Esophagus squamous epithelium (tissue), 5 donors: ENCODE measurements at regions not wholly inside any gene's neighbourhood (a gene's known extent, or its start where the extent isn't known, plus 50 kb on each side); places are given as distances from the start of the nearest gene placed in this dataset.

ENCODE experiments used
- DNase-seq: peaks from one replicate; lab custom pipeline; 2025; lab: John Stamatoyannopoulos, UW
- H3K27ac ChIP-seq, 4 donors: fragments of 200-600 bp; sonication (generic); one replicate each; pipeline ENCODE4 v1.5.1; 2016 to 2019; ENCODE audit warnings: mild to moderate bottlenecking in 1 of 4
- H3K27me3 ChIP-seq, 4 donors: fragments of 200-600 bp; sonication (generic); 1 replicate in 3 of 4; 2 replicates in 1 of 4; pipeline versions ENCODE4 v1.5.1 to v1.6.0; 2017 to 2021; ENCODE audit warnings: antibody characterized with exemption in 1 of 4
- H3K36me3 ChIP-seq, 3 donors: fragments of 200-600 bp; sonication (generic); one replicate each; pipeline ENCODE4 v1.5.1; 2016 to 2019
- H3K4me1 ChIP-seq, 3 donors: fragments of 200-600 bp; sonication (generic); one replicate each; pipeline ENCODE4 v1.5.1; 2017 to 2019
- H3K4me3 ChIP-seq, 4 donors: fragments of 200-600 bp; sonication (generic); 1 replicate in 3 of 4; 2 replicates in 1 of 4; pipeline ENCODE4 v1.5.1; 2016 to 2019; ENCODE audit warnings: mild to moderate bottlenecking in 2 of 4, moderate library complexity in 1 of 4
- H3K9me3 ChIP-seq, 3 donors: fragments of 200-600 bp; sonication (generic); one replicate each; pipeline ENCODE4 v1.5.1; 2016 to 2019
- CTCF ChIP-seq, 6 experiments: fragments of 450-650 bp in 4 of 6; fragments of 200-600 bp in 2 of 6; sonication (generic) in 2 of 6; IDR thresholded peaks; one replicate each; pipeline ENCODE4 v1.5.1; 2016 to 2019; ENCODE audit warnings: antibody characterized with exemption in 6 of 6, mild to moderate bottlenecking in 4 of 6, moderate library complexity in 4 of 6
- POLR2A ChIP-seq, 4 donors: fragments of 450-650 bp; IDR thresholded peaks; one replicate each; pipeline ENCODE4 v1.6.1; 2017; ENCODE audit warnings: antibody characterized with exemption in 4 of 4, mild to moderate bottlenecking in 4 of 4, moderate library complexity in 3 of 4
- WGBS, 2 donors: methylation state at CpG; one replicate each; pipeline ENCODE4 v1.1.5; 2018; 5-methylcytosine and 5-hydroxymethylcytosine counted together
- intact Hi-C: fragments of 100-400 bp; cut with DNase I; formaldehyde crosslinking; loops from one replicate; pipeline ENCODE4 v1.15.0; 2022
- donor health status: DM: yes; HTN: yes; CAD: no.

GRCh38 chr9:13896047-13896446, 417.9 kb downstream of the NFIB start:
- DNase-seq: no peak
- H3K9me3 ChIP-seq: no peaks in the 10 kb centered on the region
- H3K27ac ChIP-seq: peak overlapping the region in 1 of 4 donors; percentile 64
- H3K4me3 ChIP-seq: no peak overlapping the region
- intact Hi-C loops: no loop called here
- 18 to 25% methylated on average over 1 of the region's 1 CpG for WGBS, 2 donors
- peaks cover 4 to 40% (median 15%) of the 10 kb centered on the region in 3 donors for H3K4me1 ChIP-seq
- H3K36me3 ChIP-seq: no peaks in the 10 kb centered on the region
- peaks cover 0 to 22% (median 0%) of the 10 kb centered on the region in 4 donors for H3K27me3 ChIP-seq
- TF ChIP-seq CTCF (IDR thresholded peaks at IDR 0.05) (no peak), POLR2A (IDR thresholded peaks at IDR 0.05) (no peak)

GRCh38 chr9:13885258-13885657, 428.7 kb downstream of the NFIB start:
- no peaks in the 10 kb centered on the region for H3K27me3 ChIP-seq
- DNase-seq: no peak
- H3K36me3 ChIP-seq: no peaks in the 10 kb centered on the region
- no peak overlapping the region for H3K4me3 ChIP-seq
- 78 to 97% methylated on average over 1 of the region's 1 CpG for WGBS, 2 donors
- no peaks in the 10 kb centered on the region for H3K4me1 ChIP-seq
- intact Hi-C loops: no loop called here
- TF ChIP-seq CTCF (IDR thresholded peaks at IDR 0.05) (no peak), POLR2A (IDR thresholded peaks at IDR 0.05) (no peak)
- peaks cover 0 to 19% (median 9%) of the 10 kb centered on the region in 3 donors for H3K9me3 ChIP-seq
- H3K27ac ChIP-seq: no peak overlapping the region

DNA sequence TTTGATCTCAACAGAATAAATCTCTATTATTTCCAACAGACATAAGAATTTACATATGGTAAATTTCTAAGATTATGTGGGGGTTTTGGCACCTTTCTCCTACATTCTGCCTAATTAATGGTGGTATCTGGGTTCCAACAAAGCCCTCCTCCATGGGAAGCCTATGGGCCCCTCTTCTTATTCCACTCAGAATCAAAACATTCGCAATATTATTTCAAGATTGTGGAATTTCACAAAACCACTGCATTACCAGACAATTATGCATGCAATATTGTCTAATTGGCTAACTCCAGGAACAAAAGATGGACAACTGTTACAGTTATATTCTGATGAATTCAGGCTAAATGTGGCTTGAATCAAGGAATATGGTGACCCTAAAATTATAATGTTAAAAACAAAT, 434.0 kb downstream of the NFIB start:
- Histone ChIP-seq H3K36me3 (no peaks in the 10 kb centered on the region), H3K9me3 (peaks cover 0 to 4% (median 0%) of the 10 kb centered on the region in 3 donors), H3K4me1 (no peaks in the 10 kb centered on the region), H3K4me3 (no peak overlapping the region), H3K27ac (no peak overlapping the region), H3K27me3 (no peaks in the 10 kb centered on the region)
- TF ChIP-seq POLR2A (IDR thresholded peaks at IDR 0.05) (no peak), CTCF (IDR thresholded peaks at IDR 0.05) (no peak)
- no peak for DNase-seq
- 100% methylated on average over 1 of the region's 1 CpG for WGBS, 2 donors
- intact Hi-C loops: no loop called here

- Histone ChIP-seq H3K4me3 (no peak overlapping the region), H3K27me3 (no peaks in the 10 kb centered on the region), H3K9me3 (no peaks in the 10 kb centered on the region), H3K4me1 (no peaks in the 10 kb centered on the region), H3K36me3 (no peaks in the 10 kb centered on the region), H3K27ac (no peak overlapping the region)
- 68% methylated on average over 3 of the region's 3 CpGs for WGBS, 2 donors
- no peak for DNase-seq
- TF ChIP-seq POLR2A (IDR thresholded peaks at IDR 0.05): no peak
- no peak for TF ChIP-seq CTCF (IDR thresholded peaks at IDR 0.05)
- intact Hi-C loops: no loop called here
These were observed 434.9 kb downstream of the NFIB start for GRCh38 chr9:13879011-13879410.

DNA sequence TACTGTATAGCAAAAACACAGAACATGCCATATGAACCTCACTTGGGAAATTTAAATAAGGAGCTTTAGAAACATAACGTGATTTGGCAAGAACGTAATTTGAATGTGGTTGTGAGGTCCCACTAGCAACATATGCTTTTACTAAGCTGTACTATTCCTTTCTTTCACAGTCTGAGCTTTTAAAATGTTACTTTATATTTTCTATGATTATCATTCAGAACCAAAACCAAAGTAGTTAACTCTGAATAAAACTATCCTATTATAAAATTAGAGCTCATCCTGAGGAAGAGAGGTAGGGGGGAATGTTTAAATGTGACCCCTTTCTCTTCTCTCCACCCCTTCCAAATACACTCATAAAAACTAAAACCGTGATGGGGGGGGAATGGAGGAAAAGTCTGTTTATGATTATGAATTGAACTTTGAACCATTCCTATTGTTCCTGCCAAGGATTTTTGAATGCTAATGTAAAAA, 435.7 kb downstream of the NFIB start:
- H3K4me1 ChIP-seq: no peaks in the 10 kb centered on the region
- 72 to 87% methylated on average over 3 of the region's 3 CpGs for WGBS, 2 donors
- no peak for TF ChIP-seq POLR2A (IDR thresholded peaks at IDR 0.05)
- TF ChIP-seq CTCF (IDR thresholded peaks at IDR 0.05): no peak
- intact Hi-C loops: no loop called here
- H3K27me3 ChIP-seq: no peaks in the 10 kb centered on the region
- no peak overlapping the region for H3K4me3 ChIP-seq
- DNase-seq: no peak
- H3K36me3 ChIP-seq: no peaks in the 10 kb centered on the region
- H3K9me3 ChIP-seq: no peaks in the 10 kb centered on the region
- H3K27ac ChIP-seq: no peak overlapping the region
